Type B pancreatic cell (in vitro differentiated cells): ENCODE measurements at regions not wholly inside any gene's neighbourhood (a gene's known extent, or its start where the extent isn't known, plus 50 kb on each side); places are given as distances from the start of the nearest gene placed in this dataset.
"Not testable (repeated sequence)": the region's sequence is repeated elsewhere in the genome, so short reads cannot be mapped to it uniquely, and the experiment has no call there.

Source experiments
- DNase-seq: peaks from one replicate; pipeline ENCODE4 v3.0.0; 2021; ENCODE audit warnings: mixed read lengths; ENCODE audit not compliant: unreplicated experiment; ENCODE audit errors: extremely low spot score
- H3K27ac Mint-ChIP-seq: 2 replicates; pipeline ENCODE4 v1.8.0; 2021; ENCODE audit warnings: mild to moderate bottlenecking, mixed read lengths
- H3K27me3 Mint-ChIP-seq: 2 replicates; pipeline ENCODE4 v1.8.0; 2021; ENCODE audit warnings: mixed read lengths
- H3K36me3 Mint-ChIP-seq: 2 replicates; pipeline ENCODE4 v1.8.0; 2021; ENCODE audit warnings: mixed read lengths
- H3K4me1 Mint-ChIP-seq: one replicate; pipeline ENCODE4 v1.8.0; 2021; ENCODE audit warnings: mixed read lengths; ENCODE audit not compliant: unreplicated experiment
- H3K4me3 Mint-ChIP-seq: 2 replicates; pipeline ENCODE4 v1.8.0; 2021; ENCODE audit warnings: mild to moderate bottlenecking, mixed read lengths
- H3K9me3 Mint-ChIP-seq: 2 replicates; pipeline ENCODE4 v1.8.0; 2021; ENCODE audit warnings: mixed read lengths
- TF ChIP-seq, protein P1 (sequence below): fragments of 200-600 bp; sonication (generic); conservative IDR thresholded peaks from 2 replicates; pipeline ENCODE4 v1.5.0; 2021; ENCODE audit warnings: antibody characterized with exemption, mild to moderate bottlenecking

DNA sequence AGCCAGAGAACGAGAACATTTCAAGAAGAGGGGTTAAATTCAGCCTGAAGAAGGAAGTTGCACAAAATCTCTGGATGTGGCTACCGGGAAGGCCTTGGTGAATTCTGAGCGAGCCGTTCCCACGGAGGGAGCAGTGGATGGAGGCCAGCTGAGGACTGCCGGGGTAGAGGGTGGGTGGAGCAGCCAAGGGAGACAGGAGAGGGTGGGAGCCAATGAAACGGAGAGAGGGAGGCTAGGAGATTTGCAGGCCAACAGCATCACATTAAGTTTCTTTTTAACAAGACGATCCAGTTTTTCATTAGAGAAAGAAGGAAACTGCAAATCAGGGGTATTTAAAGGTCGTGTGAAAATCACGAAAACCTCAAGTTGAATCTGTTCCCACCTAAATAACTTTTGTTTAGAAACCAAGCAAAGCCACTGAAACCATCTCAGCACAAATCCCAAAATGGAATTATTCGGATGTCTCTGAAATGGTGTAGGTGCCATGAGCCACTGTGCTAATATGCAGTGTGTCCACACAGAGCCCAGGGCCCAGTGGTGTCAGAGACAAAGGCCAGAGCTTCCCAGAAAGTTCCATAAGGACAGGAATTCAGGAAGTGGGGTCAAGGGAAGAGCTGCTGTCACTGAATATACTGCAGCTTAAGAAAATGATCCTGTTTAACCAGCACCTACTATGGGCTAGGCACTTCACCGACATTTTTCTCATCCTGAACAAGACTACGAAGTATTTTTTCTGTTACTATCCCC lies 59.7 kb upstream of the SLC35C1 start:
- H3K4me1 Mint-ChIP-seq: no peaks in the 10 kb centered on the region
- H3K27me3 Mint-ChIP-seq: peaks cover 21% of the 10 kb centered on the region

DNA sequence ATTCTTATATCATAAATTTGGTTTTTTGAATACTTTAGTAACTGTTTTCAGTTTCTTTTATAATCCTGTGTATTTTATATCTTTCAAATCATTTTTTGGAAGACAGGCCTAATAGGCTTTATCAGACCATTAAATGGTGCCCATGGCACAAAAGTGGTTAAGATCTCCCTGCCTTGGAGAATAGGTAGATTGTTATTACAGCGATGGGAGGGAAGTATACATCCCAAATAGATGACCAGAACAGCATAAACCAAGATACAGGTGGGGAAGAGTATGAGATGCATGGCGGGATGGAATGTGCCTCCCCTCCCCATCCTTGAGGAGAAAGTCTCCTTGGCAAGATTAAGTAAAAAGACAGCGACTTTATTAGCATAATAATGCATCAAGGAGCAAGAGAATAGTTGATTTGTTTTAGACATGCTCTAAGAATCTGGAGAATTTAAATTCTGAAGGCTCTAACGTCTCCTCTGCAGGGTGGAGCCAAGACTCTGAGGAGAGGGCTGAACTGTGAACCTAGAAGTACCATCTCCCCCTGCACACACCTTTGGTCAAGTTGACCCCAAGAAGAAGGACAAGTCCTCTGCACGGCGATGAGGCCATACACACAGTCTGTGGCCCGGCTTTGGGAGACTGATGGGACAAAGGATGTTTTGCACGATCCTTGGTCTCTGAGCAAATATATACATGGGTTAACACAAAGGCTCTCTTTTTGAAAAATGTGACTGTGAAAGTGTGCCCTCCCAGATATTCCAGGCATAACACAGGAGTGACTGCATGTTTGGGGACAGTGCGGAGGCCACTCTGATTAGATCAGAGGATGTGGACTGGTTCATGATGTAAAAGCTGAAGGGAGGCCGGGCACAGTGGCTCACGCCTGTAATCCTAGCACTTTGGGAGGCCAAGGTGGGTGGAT lies 61.1 kb upstream of the SLC35C1 start:
- Mint-ChIP-seq H3K36me3 (no peaks in the 10 kb centered on the region), H3K27me3 (peaks cover 12% of the 10 kb centered on the region), H3K4me3 (no peak overlapping the region), H3K4me1 (no peaks in the 10 kb centered on the region), H3K27ac (no peak overlapping the region), H3K9me3 (no peaks in the 10 kb centered on the region)
- TF ChIP-seq, protein P1, sequence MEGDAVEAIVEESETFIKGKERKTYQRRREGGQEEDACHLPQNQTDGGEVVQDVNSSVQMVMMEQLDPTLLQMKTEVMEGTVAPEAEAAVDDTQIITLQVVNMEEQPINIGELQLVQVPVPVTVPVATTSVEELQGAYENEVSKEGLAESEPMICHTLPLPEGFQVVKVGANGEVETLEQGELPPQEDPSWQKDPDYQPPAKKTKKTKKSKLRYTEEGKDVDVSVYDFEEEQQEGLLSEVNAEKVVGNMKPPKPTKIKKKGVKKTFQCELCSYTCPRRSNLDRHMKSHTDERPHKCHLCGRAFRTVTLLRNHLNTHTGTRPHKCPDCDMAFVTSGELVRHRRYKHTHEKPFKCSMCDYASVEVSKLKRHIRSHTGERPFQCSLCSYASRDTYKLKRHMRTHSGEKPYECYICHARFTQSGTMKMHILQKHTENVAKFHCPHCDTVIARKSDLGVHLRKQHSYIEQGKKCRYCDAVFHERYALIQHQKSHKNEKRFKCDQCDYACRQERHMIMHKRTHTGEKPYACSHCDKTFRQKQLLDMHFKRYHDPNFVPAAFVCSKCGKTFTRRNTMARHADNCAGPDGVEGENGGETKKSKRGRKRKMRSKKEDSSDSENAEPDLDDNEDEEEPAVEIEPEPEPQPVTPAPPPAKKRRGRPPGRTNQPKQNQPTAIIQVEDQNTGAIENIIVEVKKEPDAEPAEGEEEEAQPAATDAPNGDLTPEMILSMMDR: no peak
- no peak for DNase-seq

More for the DNA sequence above, 59.7 kb upstream of the SLC35C1 start:
- no peak overlapping the region for H3K4me3 Mint-ChIP-seq
- no peak for DNase-seq
- TF ChIP-seq, protein P1: no peak
- no peaks in the 10 kb centered on the region for H3K36me3 Mint-ChIP-seq
- no peaks in the 10 kb centered on the region for H3K9me3 Mint-ChIP-seq
- no peak overlapping the region for H3K27ac Mint-ChIP-seq

DNA sequence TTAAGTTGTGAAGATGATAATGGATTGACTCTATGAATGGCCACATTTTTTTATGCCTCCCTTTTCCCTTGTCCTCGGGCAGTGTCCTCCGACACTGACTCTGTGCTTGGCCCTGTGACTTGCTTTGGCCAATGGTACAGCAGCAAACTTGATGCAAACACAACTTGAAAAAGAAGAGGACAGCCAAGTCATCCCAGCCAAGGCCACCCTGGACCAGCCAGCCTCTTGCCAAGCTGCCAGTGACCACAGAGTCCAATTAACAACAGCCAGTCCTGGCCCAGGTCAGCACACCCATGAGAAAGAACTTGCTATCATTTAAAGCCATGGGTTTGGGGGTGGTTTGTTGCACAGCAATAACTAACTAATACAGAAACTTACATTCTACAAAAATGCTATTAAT lies 63.4 kb upstream of the SLC35C1 start:
- no peak overlapping the region for H3K27ac Mint-ChIP-seq
- peaks cover 5% of the 10 kb centered on the region for H3K4me1 Mint-ChIP-seq
- H3K4me3 Mint-ChIP-seq: no peak overlapping the region
- peaks cover 16% of the 10 kb centered on the region for H3K27me3 Mint-ChIP-seq
- TF ChIP-seq, protein P1: no peak
- no peaks in the 10 kb centered on the region for H3K36me3 Mint-ChIP-seq
- H3K9me3 Mint-ChIP-seq: peaks cover 5% of the 10 kb centered on the region
- DNase-seq: no peak

DNA sequence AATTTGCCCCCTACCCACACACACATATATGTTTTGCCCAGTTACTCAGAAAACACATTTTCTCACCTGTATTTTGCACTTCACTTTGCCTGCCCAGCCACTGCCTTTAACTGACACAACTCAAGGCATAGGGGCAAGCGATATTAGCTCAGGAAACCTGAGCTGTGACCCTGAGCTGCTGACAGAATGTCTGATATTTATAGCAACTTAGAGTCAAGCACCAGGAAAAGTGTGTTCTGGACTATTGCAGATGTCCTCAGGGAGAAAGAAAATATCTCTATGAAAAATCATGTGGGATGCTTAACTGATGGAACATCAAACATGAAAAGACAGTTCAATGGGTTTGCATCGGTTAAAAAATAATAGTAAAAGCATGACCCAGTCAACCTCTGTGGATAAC lies 63.9 kb upstream of the SLC35C1 start:
- no peak overlapping the region for H3K27ac Mint-ChIP-seq
- no peak for DNase-seq
- H3K36me3 Mint-ChIP-seq: no peaks in the 10 kb centered on the region
- no peak overlapping the region for H3K4me3 Mint-ChIP-seq
- H3K27me3 Mint-ChIP-seq: peaks cover 16% of the 10 kb centered on the region
- peaks cover 5% of the 10 kb centered on the region for H3K9me3 Mint-ChIP-seq
- H3K4me1 Mint-ChIP-seq: peaks cover 5% of the 10 kb centered on the region
- TF ChIP-seq, protein P1: no peak

DNA sequence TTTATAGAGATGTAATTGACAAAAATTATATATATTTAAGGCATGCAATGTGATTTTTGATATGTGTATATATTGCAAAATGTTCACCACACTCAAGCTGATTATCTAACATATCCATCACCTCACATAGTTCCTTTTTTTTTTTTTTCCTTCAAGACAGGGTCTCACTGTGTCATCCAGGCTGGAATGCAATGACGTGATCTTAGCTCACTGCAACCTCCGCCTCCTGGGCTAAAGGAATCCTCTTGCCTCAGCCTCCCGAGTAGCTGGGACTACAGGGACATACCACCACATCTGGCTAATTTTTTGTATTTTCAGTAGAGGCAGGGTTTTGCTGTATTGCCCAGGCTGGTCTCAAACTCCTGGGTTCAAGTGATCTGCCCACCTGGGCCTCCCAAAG lies 65.1 kb upstream of the SLC35C1 start:
- H3K4me1 Mint-ChIP-seq: peaks cover 5% of the 10 kb centered on the region
- H3K27ac Mint-ChIP-seq: no peak overlapping the region
- no peak for DNase-seq
- H3K36me3 Mint-ChIP-seq: no peaks in the 10 kb centered on the region
- TF ChIP-seq, protein P1: no peak
- H3K9me3 Mint-ChIP-seq: peaks cover 5% of the 10 kb centered on the region
- no peak overlapping the region for H3K4me3 Mint-ChIP-seq
- H3K27me3 Mint-ChIP-seq: peaks cover 16% of the 10 kb centered on the region

DNA sequence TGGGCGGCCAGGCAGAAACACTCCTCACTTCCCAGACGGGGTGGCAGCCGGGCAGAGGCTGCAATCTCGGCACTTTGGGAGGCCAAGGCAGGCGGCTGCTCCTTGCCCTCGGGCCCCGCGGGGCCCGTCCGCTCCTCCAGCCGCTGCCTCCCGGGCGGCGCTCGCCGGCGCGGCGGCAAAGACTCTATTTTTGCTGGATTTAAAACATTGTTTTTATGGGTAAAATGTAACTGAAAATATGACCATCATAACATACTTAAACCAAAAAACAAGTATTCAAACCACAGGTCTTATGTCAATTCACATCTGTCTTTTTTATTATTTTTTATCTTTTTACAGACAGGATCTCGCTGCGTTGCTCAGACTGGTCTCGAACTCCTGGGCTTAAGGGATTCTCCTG lies 65.9 kb upstream of the SLC35C1 start:
- H3K4me3 Mint-ChIP-seq, DNase-seq, H3K9me3 Mint-ChIP-seq, H3K36me3 Mint-ChIP-seq, H3K4me1 Mint-ChIP-seq, H3K27ac Mint-ChIP-seq: not testable (repeated sequence)
- H3K27me3 Mint-ChIP-seq: peaks cover 14% of the 10 kb centered on the region

DNA sequence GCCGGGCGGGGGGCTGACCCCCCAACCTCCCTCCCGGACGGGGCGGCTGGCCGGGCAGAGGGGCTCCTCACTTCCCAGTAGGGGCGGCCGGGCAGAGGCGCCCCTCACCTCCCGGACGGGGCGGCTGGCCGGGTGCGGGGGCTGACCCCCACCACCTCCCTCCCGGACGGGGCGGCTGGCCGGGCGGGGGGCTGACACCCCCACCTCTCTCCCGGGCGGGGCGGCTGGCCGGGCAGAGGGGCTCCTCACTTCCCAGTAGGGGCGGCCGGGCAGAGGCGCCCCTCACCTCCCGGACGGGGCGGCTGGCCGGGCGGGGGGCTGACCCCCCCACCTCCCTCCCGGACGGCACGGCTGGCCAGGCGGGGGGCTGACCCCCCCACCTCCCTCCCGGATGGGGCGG lies 66.8 kb upstream of the SLC35C1 start:
- not testable (repeated sequence) for H3K4me3 Mint-ChIP-seq, H3K36me3 Mint-ChIP-seq, H3K4me1 Mint-ChIP-seq, DNase-seq, H3K27ac Mint-ChIP-seq
- Mint-ChIP-seq H3K27me3 (peaks cover 10% of the 10 kb centered on the region), H3K9me3 (peaks cover 11% of the 10 kb centered on the region)
